ENCODE measurements at regions not wholly inside any gene's neighbourhood (a gene's known extent, or its start where the extent isn't known, plus 50 kb on each side); places are given as distances from the start of the nearest gene placed in this dataset.
A peak's percentile ranks its signal among the peaks of the same experiment; 100 is the strongest.
"Not testable (repeated sequence)": the region's sequence is repeated elsewhere in the genome, so short reads cannot be mapped to it uniquely, and the experiment has no call there.

GRCh38 chr6:169869301-169869700, 117.9 kb downstream of the ERMARD start:
- no peak for DNase-seq

GRCh38 chr6:169868458-169868857, 117.0 kb downstream of the ERMARD start:
- peak; percentile 23 for DNase-seq

GRCh38 chr6:169867751-169868191, 116.3 kb downstream of the ERMARD start:
- DNase-seq: no peak

GRCh38 chr6:169866668-169867521, 115.5 kb downstream of the ERMARD start:
- DNase-seq: no peak

- DNase-seq: no peak
These were observed 114.7 kb downstream of the ERMARD start for GRCh38 chr6:169866140-169866534.

GRCh38 chr6:169865346-169866139, 114.1 kb downstream of the ERMARD start:
- DNase-seq: no peak

GRCh38 chr6:169864148-169865020, 113.0 kb downstream of the ERMARD start:
- no peak for DNase-seq

- no peak for DNase-seq
These were observed 112.3 kb downstream of the ERMARD start for GRCh38 chr6:169863710-169864109.

GRCh38 chr6:169862892-169863525, 111.6 kb downstream of the ERMARD start:
- no peak for DNase-seq

GRCh38 chr6:169862043-169862891, 110.8 kb downstream of the ERMARD start:
- no peak for DNase-seq

- no peak for DNase-seq
These were observed 110.1 kb downstream of the ERMARD start for GRCh38 chr6:169861431-169862042.

GRCh38 chr6:169859978-169860703, 108.7 kb downstream of the ERMARD start:
- no peak for DNase-seq

GRCh38 chr6:169859401-169859977, 108.1 kb downstream of the ERMARD start:
- DNase-seq: no peak

- DNase-seq: no peak
These were observed 107.5 kb downstream of the ERMARD start for GRCh38 chr6:169858935-169859351.

- DNase-seq: no peak
These were observed 107.0 kb downstream of the ERMARD start for GRCh38 chr6:169858293-169858934.

- no peak for DNase-seq
These were observed 106.2 kb downstream of the ERMARD start for GRCh38 chr6:169857343-169858292.

- DNase-seq: not testable (repeated sequence)
These were observed 105.3 kb downstream of the ERMARD start for GRCh38 chr6:169856442-169857342.

All from activated CD4-positive, alpha-beta T cell treated with anti-CD3 and anti-CD28 coated beads for 1 hour (primary cell).